ENCODE measurements at regions not wholly inside any gene's neighbourhood (a gene's known extent, or its start where the extent isn't known, plus 50 kb on each side); places are given as distances from the start of the nearest gene placed in this dataset.

- no peak for TF ChIP-seq CTCF (IDR thresholded peaks at IDR 0.05; ENCODE audit: low read depth, low read length, poor library complexity, severe bottlenecking)
- no peak for TF ChIP-seq EZH2phosphoT487 (IDR thresholded peaks at IDR 0.05; ENCODE audit: borderline replicate concordance, low read length)
Observed at GRCh38 chr22:25437414-25438160, 126.9 kb upstream of the GRK3 start.
